HG02759 (cell line): ENCODE measurements at regions not wholly inside any gene's neighbourhood (a gene's known extent, or its start where the extent isn't known, plus 50 kb on each side); places are given as distances from the start of the nearest gene placed in this dataset.
"Not testable (repeated sequence)": the region's sequence is repeated elsewhere in the genome, so short reads cannot be mapped to it uniquely, and the experiment has no call there.

Experiments used
- ATAC-seq: cut with Tn5 transposase; IDR thresholded peaks from one replicate; pipeline ENCODE4 v1.9.1; 2021; ENCODE audit warnings: mild to moderate bottlenecking, moderate library complexity; ENCODE audit not compliant: unreplicated experiment

GRCh38 chr15:31177951-31178350, 76.4 kb upstream of the TRPM1 start:
- no peak for ATAC-seq

GRCh38 chr15:31178705-31179104, 77.2 kb upstream of the TRPM1 start:
- no peak for ATAC-seq

- no peak for ATAC-seq
Measured at GRCh38 chr15:31179693-31180092, 78.2 kb upstream of the TRPM1 start.

GRCh38 chr15:31193291-31193690, 91.8 kb upstream of the TRPM1 start:
- no peak for ATAC-seq

- no peak for ATAC-seq
Measured at GRCh38 chr15:31195871-31196270, 94.3 kb upstream of the TRPM1 start.

- ATAC-seq, result peak; percentile 66
Measured at GRCh38 chr15:31197497-31198414, 96.2 kb upstream of the TRPM1 start.

GRCh38 chr15:31200735-31201151, 99.2 kb upstream of the TRPM1 start:
- ATAC-seq, result no peak

GRCh38 chr15:31202953-31203352, 101.4 kb upstream of the TRPM1 start:
- peak; percentile 47 for ATAC-seq

GRCh38 chr15:31203999-31204398, 102.5 kb upstream of the TRPM1 start:
- no peak for ATAC-seq

GRCh38 chr15:31206386-31207181, 105.1 kb upstream of the TRPM1 start:
- no peak for ATAC-seq

GRCh38 chr15:31207246-31207645, 105.7 kb upstream of the TRPM1 start:
- no peak for ATAC-seq

- not testable (repeated sequence) for ATAC-seq
Measured at GRCh38 chr15:31207861-31208260, 106.3 kb upstream of the TRPM1 start.

GRCh38 chr15:31208817-31209216, 107.3 kb upstream of the TRPM1 start:
- ATAC-seq, result no peak

- ATAC-seq, result no peak
Measured at GRCh38 chr15:31211353-31211752, 109.8 kb upstream of the TRPM1 start.

GRCh38 chr15:31212326-31213080, 111.0 kb upstream of the TRPM1 start:
- no peak for ATAC-seq

GRCh38 chr15:31214158-31214863, 112.3 kb upstream of the KLF13 start:
- no peak for ATAC-seq

- ATAC-seq, result no peak
Measured at GRCh38 chr15:31214864-31215489, 111.7 kb upstream of the KLF13 start.

GRCh38 chr15:31215490-31216214, 111.0 kb upstream of the KLF13 start:
- peak; percentile 88 for ATAC-seq

- peak; percentile 34 for ATAC-seq
Measured at GRCh38 chr15:31216215-31216911, 110.3 kb upstream of the KLF13 start.
